GM21619 (cell line): ENCODE measurements at regions not wholly inside any gene's neighbourhood (a gene's known extent, or its start where the extent isn't known, plus 50 kb on each side); places are given as distances from the start of the nearest gene placed in this dataset.

Source experiments
- ATAC-seq: cut with Tn5 transposase; IDR thresholded peaks from one replicate; pipeline ENCODE4 v1.9.1; 2021; ENCODE audit not compliant: unreplicated experiment

DNA sequence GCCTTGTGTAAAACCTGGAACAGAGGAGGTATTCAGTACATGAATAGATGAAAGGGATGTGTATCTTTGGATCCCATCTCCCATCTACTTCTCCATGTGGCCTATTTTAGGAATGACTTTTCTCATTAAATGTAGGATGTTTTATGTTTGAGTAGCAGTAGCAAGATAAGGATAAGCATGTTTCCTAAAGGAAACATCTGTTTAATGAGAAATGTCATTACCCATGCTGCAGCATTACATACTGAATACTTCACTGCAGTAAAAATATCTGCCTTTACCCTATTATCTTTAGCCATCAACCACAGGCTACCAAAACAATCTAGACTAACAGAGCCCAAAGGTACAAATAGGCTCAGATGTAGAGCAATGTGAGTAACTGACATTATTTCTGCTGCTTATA is 419.2 kb upstream of the CYRIA start:
- no peak for ATAC-seq

DNA sequence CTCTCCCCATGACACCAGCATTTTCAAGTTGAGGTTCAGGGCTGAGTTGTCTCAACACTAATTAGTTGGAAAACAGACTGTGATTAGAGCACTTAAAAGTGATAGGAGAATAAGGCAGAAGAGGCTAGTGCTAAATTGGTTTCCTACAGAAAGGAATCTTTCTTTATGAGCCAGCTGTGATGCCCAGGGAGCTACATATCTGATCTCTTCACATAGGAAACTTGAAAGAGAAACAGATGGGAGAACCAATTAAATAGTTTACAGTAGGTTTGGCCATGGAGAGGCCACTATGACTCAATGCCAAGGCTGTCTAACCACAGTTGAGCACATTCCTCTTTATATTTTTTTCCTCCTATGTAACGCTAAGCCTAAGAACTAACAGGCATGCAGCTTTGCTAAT is 418.3 kb upstream of the CYRIA start:
- no peak for ATAC-seq

DNA sequence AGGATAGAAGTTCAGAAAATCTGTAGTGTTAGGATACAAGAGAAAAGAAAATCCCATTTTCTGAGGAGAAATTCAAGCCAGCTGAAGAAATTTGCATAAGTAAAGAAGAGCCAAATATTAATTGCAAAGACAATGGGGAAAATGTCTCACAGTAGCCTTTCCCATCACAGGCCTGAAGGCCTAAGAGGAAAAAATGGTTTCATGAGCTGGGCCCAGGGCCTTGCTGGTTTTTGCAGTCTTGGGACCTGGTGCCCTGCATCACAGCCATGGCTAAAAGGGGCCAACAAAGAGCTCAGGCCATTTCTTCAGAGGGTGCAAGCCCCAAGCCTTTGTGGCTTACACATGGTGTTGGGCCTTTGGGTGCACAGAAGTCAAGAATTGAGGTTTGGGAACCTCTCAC is 413.6 kb upstream of the CYRIA start:
- no peak for ATAC-seq

- no peak for ATAC-seq
Measured at GRCh38 chr2:17076533-17076932, 410.9 kb upstream of the CYRIA start.

- ATAC-seq = no peak
Measured at GRCh38 chr2:17070711-17071110, 405.1 kb upstream of the CYRIA start.

GRCh38 chr2:17069564-17069963 is 403.9 kb upstream of the CYRIA start:
- ATAC-seq = no peak

- no peak for ATAC-seq
Measured at GRCh38 chr2:17068021-17068420, 402.4 kb upstream of the CYRIA start.

GRCh38 chr2:17065536-17065935 is 399.9 kb upstream of the CYRIA start:
- no peak for ATAC-seq

DNA sequence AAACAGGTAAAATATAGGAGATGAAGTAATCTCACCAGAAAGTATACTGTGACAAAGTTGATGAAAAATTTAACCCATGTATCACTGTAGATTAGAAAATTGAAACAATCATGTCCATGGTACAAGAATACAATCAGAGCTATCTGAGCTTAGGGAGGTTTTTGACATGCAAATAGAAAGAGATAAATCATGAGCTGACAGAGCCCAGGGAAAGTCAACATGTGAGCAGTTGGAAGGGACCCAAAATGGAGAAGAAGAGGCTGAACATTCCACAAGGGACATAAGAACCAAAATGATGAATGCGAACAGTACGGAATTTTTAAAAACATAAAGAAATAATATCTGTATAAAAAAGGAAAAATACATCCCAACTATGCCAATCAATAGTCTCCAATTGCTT is 395.4 kb upstream of the CYRIA start:
- ATAC-seq = no peak

DNA sequence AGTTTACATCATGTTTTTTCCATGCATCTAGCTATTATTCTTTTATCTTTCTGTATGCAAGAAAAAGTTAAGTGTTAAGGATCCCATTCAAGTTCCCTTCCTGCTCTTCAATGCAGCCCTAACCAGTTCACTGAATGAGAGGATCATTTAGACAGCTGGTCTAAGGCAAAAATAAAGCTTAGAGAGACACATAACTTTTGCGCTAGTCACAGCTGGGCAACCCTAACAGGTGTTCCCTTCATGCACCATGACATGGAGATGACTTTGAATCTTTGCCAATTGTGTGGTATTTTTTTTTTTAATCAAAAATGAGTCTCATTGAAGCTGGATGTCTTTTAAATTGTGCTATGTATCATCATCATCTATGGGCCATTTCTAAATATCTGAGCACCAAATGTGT is 393.8 kb upstream of the CYRIA start:
- ATAC-seq = no peak

DNA sequence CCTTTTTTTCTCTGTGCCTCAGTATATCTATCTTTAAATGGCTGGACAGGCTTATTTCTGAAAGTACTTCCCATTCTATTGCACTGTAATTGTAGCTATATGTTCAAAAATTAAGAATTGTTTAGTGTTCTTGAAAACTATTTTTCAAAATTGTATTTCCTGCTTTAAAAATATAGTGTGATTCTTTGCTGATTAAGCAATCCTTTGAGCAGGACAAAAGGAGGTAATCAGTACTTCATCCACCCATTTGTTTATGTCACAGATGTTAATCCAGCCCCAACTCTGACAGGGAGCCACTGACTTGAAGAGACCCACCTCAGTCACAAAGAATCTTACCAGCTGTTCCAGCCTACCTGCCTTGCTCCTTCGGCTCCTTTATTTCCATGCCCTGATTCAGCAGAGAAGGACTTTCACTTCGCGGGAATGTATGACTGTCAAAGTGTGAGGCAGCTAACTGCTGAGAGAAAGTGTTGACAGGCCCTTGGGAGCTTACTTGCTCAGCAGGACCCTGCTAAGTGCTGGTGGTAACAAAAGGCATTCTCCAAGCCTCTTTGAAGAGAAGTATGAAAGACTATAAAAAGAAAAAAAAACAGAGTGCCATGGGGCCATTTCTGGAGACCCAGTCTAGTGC is 393.3 kb upstream of the CYRIA start:
- no peak for ATAC-seq

DNA sequence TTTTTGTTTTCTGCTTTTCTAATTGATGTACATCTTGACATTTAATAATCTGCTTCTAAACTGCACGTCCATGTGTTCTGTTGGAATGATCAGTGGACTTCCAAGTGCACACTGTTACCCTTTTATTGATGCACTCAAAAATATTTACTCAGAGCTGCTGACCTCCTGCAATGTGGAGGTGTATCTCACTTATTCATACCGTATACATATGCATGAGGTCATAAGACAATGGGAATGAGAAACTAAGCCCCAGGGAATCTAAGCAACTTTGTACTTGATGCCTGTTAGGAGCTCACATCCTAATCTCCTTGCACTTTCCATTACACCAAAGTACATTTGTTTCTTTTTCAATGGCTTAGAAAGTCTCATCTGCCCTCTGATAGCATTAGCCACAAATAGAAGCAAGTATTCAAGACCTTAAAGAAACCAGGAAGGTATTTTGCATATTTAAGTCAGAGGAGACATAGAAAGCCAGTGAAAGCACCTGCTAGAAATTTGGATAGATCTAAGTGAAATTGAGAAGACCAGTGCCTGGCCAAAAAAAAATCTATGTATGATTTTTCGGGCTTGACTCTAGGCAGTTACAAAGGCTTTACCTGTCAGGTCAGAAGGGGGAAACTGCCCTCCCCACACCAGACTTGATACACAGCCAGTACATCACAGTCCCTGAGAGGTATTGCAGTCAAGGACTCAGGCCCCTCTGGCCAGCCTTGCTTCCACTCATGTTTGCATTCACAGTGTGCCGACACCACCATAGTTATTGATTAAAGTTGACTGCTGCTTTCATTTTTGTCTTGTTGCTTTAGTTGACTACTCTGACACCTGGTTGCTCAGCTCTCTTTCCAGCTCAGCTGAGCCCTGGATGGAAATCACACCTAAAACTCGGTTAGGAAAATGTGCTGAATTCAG is 391.7 kb upstream of the CYRIA start:
- ATAC-seq = no peak

GRCh38 chr2:17056236-17056635 is 390.6 kb upstream of the CYRIA start:
- no peak for ATAC-seq

- ATAC-seq = no peak
Measured at GRCh38 chr2:17052001-17052400, 386.4 kb upstream of the CYRIA start.

- no peak for ATAC-seq
Measured at GRCh38 chr2:17051538-17051937, 385.9 kb upstream of the CYRIA start.

GRCh38 chr2:17043173-17043572 is 377.5 kb upstream of the CYRIA start:
- no peak for ATAC-seq

- no peak for ATAC-seq
Measured at GRCh38 chr2:17036361-17036760, 370.7 kb upstream of the CYRIA start.

GRCh38 chr2:17035010-17035409 is 369.4 kb upstream of the CYRIA start:
- no peak for ATAC-seq

GRCh38 chr2:17030047-17030446 is 364.4 kb upstream of the CYRIA start:
- no peak for ATAC-seq

- no peak for ATAC-seq
Measured at GRCh38 chr2:17012297-17012696, 346.7 kb upstream of the CYRIA start.

DNA sequence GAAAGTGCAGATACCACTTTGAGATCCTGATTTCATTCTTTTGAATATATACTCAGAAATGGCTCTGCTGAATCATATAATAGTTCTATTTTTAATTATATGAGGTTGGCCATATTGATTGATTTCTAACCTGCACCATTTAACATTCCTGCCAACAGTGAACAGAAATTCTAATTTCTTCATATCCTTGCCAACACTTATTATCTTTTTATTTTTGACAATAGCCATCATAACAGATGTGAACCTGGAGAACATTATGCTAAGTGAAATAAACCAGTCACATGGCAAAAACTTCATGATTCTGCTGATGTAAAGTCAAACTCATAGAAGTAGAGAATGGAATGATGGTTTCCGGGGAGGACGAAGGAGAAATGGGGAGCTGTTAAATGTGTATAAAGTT is 344.5 kb upstream of the CYRIA start:
- no peak for ATAC-seq

DNA sequence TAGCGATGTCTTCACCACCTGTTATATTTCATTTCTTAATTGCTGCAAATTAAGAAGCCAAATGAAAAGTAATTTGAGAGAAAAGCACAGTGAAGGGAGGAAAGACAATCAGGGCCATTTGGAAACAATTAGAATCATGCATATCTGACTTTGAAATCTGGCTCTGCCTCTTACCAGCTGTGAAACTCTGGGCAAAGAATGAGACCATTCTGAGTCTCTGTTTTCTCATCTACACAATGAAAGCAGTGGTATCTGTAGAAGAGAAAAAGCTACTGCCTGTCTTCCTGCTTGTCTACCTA is 334.5 kb upstream of the CYRIA start:
- ATAC-seq = no peak
